ENCODE measurements at regions not wholly inside any gene's neighbourhood (a gene's known extent, or its start where the extent isn't known, plus 50 kb on each side); places are given as distances from the start of the nearest gene placed in this dataset.

- no peak for DNase-seq
Measured at GRCh38 chr2:183214680-183215079, 90.4 kb downstream of the NUP35 start.

- no peak for DNase-seq
Measured at GRCh38 chr2:183215917-183216316, 91.7 kb downstream of the NUP35 start.

- no peak for DNase-seq
Measured at GRCh38 chr2:183219888-183220287, 95.6 kb downstream of the NUP35 start.

- no peak for DNase-seq
Measured at GRCh38 chr2:183222751-183223150, 98.5 kb downstream of the NUP35 start.

GRCh38 chr2:183224948-183225347, 100.7 kb downstream of the NUP35 start:
- no peak for DNase-seq

- no peak for DNase-seq
Measured at GRCh38 chr2:183227176-183227575, 102.9 kb downstream of the NUP35 start.

- DNase-seq: no peak
Measured at GRCh38 chr2:183229386-183229785, 105.1 kb downstream of the NUP35 start.

GRCh38 chr2:183232161-183232865, 108.1 kb downstream of the NUP35 start:
- DNase-seq: no peak

- peak; percentile 74 for DNase-seq
Measured at GRCh38 chr2:183242937-183243336, 118.7 kb downstream of the NUP35 start.

- DNase-seq: no peak
Measured at GRCh38 chr2:183243758-183244157, 119.5 kb downstream of the NUP35 start.

- peak; percentile 85 for DNase-seq
Measured at GRCh38 chr2:183244300-183244844, 120.1 kb downstream of the NUP35 start.

GRCh38 chr2:183248866-183249567, 124.8 kb downstream of the NUP35 start:
- DNase-seq: peak; percentile 30

GRCh38 chr2:183250061-183250460, 125.8 kb downstream of the NUP35 start:
- DNase-seq: no peak

GRCh38 chr2:183250472-183250871, 126.2 kb downstream of the NUP35 start:
- DNase-seq: no peak

GRCh38 chr2:183253441-183254130, 129.3 kb downstream of the NUP35 start:
- DNase-seq: no peak

- peak; percentile 25 for DNase-seq
Measured at GRCh38 chr2:183255411-183255810, 131.2 kb downstream of the NUP35 start.

- no peak for DNase-seq
Measured at GRCh38 chr2:183259921-183260320, 135.7 kb downstream of the NUP35 start.

GRCh38 chr2:183260527-183260926, 136.3 kb downstream of the NUP35 start:
- DNase-seq: no peak

GRCh38 chr2:183264890-183265535, 140.8 kb downstream of the NUP35 start:
- DNase-seq: no peak

GRCh38 chr2:183267148-183267827, 143.0 kb downstream of the NUP35 start:
- DNase-seq: no peak

GRCh38 chr2:183269956-183270355, 145.7 kb downstream of the NUP35 start:
- DNase-seq: peak; percentile 10

GRCh38 chr2:183283209-183283608, 159.0 kb downstream of the NUP35 start:
- DNase-seq: no peak

- no peak for DNase-seq
Measured at GRCh38 chr2:183284606-183285005, 160.4 kb downstream of the NUP35 start.
